LoVo (cell line): ENCODE measurements at regions not wholly inside any gene's neighbourhood (a gene's known extent, or its start where the extent isn't known, plus 50 kb on each side); places are given as distances from the start of the nearest gene placed in this dataset.
"Not testable (repeated sequence)": the region's sequence is repeated elsewhere in the genome, so short reads cannot be mapped to it uniquely, and the experiment has no call there.

ENCODE experiments used
- DNase-seq: peaks from one replicate; pipeline ENCODE4 v3.0.0-alpha.2; 2016; ENCODE audit warnings: low spot score

DNA sequence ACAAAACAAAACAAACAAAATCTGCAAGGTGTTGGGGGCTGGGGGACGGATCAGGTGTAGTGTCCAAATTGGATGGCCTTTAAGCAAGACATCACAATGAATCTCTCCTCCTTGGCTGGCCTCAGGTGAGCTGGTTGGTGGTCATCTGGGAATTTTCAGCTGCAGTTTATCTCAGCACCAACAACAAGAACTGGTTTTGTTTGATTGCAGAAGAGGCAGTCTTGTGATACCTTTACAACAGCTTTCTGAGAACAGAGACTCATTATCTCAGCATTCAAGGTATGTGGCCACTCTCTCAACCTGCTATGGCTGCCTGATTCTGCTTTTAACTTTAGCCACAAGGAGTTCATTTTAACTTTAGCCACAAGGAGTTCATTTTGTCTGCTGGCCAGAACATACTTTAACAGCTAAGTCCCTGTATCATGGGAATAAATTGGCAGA lies 1543.4 kb downstream of the EFNA5 start:
- no peak for DNase-seq

DNA sequence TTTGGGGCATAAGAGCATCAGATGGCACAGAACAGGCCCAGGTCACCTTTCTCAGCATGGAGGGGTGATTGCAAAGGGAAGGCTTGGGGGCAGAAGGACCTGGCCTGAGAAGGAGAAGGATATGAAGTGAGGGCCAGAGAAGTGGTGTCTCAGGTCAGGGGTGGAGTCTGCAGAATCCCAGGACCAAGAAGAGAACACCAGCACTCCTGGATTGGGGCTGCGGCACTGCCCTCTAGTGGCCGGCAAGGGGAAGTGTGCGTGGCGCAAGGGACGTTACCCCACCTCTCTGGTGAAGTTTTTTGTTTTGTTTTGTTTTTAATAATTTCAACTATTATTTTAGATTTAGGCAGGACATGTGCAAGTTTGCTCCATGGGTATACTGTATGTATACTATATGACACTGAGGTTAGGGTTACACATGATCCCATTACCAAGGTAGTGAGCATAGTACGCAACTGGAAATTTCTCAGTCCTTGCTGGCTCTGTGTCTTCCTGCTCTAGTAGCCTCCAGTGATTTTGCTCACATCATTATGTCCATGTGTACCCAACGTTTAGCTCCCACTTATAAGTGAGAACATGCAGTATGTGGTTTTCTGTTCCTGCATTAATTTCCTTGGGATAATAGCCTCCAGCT lies 1548.6 kb downstream of the EFNA5 start:
- DNase-seq, result peak; percentile 31

DNA sequence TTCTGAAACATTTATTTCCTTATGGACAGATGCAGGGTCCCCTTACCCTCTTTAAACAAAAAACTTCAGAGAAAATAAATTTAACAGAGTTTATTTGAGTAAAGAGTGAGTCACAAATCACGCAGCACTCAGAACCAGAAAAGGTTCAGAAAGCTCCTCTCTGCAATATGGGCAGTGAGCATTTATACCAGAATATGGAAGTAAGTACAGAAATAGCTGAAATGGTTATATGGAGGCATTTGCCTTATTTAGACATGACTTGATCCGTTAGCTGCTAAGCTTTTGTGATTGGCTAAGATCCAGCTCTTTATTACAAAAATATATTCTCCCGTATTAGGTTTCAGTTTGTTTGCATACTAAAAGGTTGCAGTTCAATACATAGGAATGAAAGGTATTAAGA lies 1554.1 kb downstream of the EFNA5 start:
- DNase-seq, result no peak

DNA sequence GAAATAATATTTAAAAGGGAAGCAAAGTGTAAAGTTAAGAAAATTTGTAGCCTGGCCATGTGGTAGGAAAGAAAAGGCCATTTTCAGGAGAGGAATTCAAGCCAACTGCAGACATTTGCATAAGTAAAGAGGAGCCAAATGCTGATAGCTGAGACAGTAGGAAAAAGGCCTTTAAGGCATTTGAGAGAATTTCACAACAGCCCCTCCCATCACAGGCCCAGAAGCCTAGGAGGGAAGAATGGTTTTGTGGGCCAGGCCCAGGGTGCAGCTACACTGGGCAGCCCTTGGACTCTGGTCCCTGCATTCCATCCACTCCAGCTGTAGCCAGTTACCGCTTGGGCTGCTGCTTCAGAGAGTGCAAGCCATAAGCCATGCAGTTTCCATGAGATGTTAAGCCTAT lies 1556.8 kb downstream of the EFNA5 start:
- no peak for DNase-seq

DNA sequence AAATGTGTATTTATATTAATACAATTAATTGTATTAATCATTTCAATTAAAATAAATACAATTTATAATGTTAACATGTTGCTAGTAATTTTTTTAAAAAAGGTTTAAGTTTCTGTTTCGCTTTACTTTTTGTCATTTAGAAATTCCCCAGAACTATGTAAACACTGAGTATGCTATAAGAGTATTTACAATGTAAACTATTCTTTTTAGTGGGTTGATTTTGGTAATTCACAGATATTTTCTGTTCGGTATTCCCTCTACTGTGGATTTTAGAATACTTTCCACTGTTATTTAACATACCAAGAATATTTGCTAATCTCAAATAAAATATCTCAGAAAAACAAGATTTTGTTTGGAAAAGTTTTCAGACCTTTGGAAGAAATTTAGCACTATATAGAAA lies 1564.4 kb downstream of the EFNA5 start:
- DNase-seq, result no peak

DNA sequence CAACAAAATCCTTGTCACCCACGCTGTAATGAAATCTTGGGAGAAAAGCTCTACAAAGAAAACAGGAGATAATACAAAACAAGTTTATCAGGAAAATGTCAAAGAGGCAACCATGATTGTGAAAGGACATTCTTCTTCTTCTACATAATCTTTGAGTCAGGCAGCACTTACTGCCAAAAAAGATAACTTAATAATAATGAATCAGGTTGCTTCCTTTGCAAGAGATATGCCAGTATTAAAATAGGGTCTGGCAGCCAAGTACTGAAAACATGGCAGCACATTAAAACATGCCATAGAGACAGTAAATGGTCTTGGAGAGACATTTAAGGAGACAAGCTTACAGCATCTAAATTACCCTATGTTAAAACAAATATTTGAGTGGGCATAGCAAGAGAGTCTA lies 1573.4 kb downstream of the EFNA5 start:
- no peak for DNase-seq

DNA sequence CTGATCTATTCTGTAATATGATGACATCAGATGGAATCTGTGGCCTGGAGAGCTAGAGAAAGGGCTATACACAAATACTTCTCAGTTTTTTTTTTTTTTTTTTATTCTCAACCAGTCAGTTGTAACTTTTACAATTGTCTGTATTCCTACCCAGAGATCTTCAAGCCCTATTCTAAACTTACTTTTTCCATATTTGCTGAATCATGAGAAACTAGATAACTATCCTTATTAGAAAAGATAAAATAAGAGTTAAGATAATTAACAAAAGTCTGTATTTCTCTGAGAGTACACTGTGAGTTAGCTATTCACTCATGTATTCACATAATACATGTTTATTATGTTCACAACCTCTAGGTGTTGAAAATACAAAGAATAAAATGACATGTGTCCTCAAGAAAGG lies 1575.9 kb downstream of the EFNA5 start:
- DNase-seq, result no peak

DNA sequence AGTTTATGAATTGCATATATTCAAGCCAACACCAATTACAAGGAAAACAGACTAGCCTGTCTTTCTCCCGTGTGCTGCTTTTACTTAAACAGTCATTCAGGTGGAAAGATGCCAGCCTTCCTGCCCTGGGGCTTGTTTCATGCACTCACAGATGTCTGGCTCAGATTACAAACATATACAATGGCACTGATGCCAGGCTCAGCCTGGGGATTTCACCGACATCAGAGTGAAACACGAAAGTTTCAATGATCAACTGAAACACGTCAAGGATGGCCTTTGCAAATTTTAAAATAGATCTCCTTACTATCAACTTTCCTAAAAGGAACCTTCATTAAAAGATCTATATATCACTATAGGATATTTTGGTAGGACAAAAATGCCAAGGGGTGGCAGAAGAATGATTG lies 1576.5 kb downstream of the EFNA5 start:
- DNase-seq, result no peak

DNA sequence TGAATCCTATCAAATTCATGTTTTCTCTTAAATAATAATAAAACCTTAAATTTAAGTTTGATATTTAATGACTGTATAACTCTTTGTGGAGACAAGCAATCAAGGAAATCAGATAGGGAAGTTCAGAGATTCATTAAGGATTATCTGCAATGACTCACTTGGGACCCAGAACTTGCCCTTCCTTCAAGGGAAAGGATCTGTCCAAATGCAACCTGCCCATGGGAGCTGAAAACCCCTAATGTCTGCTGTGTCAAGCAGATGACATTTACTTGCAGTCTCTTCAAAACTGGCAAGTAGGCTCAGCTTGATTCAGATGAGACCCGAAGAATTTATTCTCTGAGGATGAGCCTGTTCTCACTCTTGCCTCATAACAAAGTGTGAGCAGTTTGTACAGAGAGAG lies 1577.6 kb downstream of the EFNA5 start:
- no peak for DNase-seq

DNA sequence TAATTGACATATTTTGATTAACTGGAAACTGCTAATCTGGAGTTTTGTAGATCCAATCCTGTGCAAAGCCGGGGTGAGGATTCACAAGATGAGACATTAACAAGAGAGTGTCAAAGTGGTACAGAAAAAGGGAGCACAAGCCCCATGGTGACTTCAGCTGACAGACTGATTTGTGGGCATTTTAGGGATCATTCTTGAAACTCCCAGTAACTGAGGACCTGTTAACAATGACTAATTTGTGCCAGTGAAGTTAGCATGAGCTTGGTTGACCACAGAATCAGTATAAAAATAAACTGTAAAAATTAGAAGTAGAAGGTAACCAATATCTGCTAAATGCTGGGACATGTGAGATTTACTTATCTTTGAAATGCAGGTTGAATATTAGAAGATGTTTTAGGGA lies 1578.3 kb downstream of the EFNA5 start:
- DNase-seq, result no peak

DNA sequence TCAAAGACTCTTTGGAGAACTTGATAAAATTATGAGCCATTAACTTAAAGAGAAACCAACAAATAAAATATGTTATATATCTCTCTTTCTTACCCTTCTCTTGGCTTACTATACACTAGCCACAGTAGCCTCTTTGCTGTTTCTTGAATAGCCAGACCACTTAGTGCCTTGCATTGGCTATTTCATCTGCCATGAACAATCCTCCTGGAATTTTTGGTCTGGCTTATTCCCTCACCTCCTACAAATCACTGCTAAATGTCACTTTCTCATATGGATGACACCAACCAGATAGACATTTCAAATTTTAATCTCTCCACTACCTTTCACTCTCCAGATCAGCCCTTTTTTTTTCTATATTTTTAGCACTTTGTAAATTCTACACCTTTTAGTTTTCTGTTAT lies 1581.7 kb downstream of the EFNA5 start:
- DNase-seq, result no peak

DNA sequence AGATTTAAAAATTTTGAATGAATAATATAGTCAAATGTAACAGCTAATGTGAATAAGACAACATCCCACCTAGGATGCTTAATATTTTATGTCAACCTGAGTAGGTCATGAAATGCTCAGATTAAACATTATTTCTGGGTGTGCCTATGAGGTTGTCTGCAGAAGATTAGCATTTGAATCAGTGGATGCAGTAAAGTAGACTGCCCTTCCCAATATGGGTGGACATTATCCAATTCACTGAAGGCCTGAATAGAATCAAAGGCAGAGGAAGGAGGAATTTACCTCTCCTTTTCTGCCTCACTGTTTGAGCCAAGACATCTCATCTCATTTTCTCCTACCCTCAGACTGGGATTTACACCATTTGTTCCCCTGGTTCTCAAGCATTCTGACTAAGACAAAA lies 1582.3 kb downstream of the EFNA5 start:
- DNase-seq, result no peak

DNA sequence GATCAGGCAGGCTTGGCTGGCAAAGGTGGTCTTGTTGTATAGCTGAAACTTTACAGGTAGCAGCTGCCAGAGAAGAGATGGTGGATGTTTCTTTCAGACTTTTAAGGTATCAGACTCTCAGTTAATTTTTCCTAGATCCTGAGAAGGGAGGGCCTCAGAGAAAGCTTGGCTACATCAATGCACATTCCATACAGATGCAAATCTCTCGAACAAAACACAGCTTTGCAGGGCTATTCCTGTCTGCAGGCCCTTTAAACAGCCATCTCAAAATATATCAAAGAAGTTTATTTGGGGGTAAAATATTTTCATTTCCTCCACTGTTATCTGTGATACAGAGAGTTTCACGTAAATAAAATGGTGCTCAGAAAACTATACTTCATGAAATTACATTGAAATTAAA lies 1584.4 kb downstream of the EFNA5 start:
- DNase-seq, result no peak

DNA sequence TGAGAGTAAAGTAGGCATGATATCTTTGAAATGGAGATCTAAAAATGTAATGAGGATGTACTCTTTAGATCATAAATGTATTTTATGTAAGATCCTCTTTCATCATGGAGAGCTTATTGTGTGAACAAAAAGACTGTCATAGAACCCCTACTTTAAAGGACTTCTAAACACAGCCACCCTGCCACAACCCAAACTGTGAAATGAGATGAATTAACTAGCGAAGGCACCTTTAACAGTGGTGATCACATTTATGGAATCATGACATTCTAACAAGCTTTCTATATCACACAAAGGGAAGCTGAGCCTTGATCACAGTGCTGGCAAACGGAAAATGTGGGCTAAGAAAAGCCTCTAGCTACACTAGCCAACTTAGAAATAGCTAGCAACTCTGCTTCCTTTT lies 1585.2 kb downstream of the EFNA5 start:
- DNase-seq, result no peak

DNA sequence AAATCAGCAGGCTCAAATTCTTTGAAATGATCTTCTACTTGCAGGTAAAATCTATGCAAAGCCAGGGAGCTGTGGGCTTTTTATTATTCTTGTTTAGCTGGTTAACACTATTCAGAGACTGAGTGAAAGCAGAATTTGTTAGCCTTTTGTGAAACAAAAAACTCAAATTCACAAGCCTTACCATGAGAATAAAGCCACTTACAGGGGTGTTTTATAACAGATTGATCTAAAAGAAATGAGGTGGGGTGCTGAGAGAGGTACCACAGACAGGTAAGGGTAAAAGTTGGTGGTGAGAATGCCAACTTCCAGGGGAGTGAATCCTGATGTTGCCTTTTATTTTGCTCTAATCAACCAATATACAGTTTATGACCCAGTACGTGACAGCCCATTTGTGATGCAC lies 1585.6 kb downstream of the EFNA5 start:
- no peak for DNase-seq

DNA sequence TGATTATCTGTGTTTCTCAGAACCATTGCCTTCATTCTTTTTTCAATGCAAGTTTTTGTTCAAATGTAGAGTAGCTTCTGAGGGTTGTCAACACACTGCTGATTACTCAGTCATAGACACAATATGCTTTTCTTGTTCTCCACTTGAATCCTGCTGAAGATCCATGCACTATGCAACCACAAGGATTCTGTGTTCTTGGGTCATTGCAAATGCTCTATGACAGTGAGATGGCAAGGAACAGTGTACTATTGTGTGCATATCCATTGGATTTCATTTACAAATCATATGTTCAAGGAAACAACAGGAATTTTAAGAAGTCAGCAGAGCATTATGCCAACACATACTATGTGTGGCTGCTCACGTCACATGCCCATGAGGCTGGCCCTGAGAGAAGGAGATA lies 1590.2 kb downstream of the EFNA5 start:
- no peak for DNase-seq

DNA sequence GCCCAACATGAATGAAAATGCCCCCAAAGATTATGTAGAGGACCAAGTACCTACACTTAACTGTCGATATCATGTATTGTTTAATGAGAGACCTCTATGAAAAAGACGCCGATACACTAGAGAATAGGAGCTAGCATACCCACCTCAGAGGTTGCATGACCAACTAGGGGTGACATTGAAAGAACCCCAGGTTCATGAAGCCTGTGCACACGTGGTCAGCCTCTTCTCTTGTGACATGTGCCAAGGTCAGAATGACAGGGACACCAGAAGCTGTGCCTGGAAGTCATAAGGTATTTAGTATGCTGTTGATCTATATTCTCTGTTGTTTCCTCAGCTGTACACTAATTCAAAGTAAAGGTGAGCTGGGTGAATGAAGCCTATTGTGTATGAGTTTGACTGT lies 1594.1 kb downstream of the EFNA5 start:
- no peak for DNase-seq

DNA sequence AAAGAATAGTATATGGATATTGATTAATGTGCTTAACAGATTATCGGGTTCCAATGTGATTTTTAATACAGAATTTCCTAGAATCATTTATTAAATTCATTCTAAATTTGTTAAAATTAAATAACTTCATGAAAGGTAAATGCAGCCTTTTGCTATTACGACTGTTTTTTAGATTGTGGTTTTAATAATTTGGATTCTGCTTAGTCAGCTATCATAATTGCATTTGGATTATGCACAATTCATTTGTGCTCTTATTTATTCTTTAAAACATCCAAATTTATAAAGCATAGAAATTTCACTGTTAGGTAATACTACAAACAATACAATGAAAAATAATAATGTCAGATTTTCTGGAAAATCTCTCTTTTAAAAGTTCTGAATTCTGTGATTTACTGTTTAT lies 1598.5 kb downstream of the EFNA5 start:
- no peak for DNase-seq

DNA sequence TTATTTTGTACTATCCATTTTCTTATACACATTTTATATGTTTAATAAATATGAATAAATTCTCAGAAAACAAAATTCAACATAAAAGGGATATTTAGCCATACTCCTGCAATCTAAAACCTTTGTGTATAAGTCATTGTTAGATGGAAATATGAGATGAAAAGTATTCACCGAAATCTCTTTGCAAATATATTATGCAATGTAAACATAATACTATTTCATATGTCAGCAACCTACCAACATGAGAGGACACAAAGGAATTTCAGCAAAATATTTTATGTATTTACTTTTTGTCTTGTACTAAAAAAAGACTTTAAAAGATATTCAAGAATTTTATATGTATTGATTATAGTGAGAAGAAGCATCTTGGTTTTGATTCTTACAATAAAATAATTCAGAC lies 1623.4 kb downstream of the EFNA5 start:
- DNase-seq, result no peak

DNA sequence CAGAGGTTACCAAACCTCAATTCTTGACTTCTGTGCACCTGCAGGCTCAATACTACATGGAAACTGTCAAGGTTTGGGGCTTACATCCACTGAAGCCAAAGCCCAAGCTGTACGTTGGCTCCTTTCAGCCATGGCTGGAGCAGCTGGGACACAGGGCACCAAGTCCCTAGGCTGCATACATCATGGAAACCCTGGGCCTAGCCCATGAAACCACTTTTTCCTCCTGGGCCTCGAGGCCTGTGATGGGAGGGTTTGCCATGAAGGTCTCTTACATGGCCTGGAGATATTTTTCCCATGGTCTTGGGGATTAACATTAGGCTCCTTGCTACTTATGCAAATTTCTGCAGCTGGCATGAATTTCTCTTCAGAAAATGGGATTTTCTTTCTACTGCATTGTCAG lies 1638.7 kb downstream of the EFNA5 start:
- not testable (repeated sequence) for DNase-seq

DNA sequence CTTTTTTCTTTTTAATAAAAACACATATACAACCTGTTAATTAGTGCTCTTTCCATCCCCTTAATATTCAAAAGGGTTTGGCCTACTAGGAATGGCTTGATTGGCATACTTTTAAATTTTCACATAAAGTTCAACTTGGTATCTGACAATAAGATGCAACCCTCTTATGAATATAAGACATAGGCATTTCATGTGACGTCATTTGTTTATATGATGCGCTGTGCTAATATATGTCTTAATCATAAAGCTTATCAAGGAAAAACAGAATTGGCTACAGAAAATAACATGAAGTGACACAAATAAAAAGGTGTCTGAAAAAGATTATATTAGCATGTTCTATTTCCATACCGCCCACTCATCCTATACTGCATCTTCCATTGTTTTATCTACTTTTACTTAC lies 1642.4 kb downstream of the EFNA5 start:
- no peak for DNase-seq

DNA sequence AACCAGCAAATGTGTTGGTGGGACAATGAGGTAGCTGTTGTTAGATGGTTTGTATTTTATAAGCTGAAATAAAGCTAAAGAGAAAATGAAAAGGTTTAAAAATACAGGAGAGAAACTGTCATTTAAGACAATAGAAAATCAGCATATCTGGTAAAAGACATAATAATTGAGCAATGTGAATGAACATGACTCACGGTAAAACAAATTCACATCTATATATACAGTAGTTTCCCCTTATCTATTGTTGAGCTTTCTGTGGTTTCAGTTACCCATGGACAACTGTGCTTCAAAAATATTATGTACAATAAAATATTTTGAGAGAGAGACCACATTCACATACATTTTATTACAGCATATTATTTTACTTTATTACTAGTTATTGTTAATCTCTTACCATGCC lies 1649.8 kb downstream of the EFNA5 start:
- DNase-seq, result no peak

DNA sequence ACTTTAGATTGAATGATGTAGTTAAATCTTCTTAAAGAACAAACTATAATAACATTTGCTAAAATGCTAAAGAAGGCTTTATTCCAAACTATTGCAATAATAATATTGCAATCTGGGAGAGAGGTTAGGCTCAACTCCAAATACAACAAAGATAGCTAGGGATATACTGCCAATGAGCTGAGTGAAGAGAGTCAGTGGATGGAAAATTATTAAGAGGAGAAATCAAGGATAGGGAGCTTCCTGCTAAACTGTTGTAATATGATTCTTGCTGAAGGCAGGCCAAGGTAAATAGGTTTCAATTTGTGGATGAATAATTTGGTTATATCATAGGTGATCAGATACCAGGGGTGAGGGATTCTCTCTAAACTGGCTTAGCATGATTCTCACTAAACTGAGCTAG lies 1651.5 kb downstream of the EFNA5 start:
- no peak for DNase-seq

DNA sequence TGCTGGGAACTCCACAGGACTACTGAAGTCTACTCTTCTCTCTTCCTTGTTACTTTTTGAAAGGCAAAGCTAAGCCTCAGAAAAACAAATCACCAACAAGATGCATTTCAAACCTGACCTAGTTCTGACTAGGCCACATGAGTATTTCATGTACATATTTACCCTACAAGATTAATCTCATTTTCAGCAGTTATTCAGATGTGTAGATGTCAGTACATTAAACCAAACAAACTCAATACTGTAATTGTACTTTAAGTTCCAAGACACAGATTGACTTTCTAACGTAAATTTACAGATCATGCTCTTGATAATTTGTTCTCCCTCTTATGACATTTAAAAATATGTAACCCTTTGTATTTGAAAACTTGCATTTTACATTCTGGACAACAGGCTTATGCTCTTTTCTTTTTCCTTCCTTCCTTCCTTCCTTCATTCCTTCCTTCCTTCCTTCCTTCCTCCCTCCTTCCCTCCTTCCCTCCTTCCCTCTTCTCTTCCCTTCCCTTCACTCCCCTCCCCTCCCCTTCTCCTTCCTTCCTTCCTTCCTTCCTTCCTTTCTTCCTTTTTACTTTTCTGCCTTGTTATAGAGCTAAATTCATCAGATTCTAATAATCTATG lies 1653.4 kb downstream of the EFNA5 start:
- no peak for DNase-seq
